GM10248 (cell line): ENCODE measurements at regions not wholly inside any gene's neighbourhood (a gene's known extent, or its start where the extent isn't known, plus 50 kb on each side); places are given as distances from the start of the nearest gene placed in this dataset.

ENCODE experiments used
- CTCF ChIA-PET: fragments of 300-600 bp; sonication (Branson Sonifier 250); formaldehyde crosslinking; extraction: SDS; loops from one replicate; lab custom pipeline; 2021; ENCODE audit warnings: antibody characterized with exemption; lab: Yijun Ruan, JAX
- POLR2A ChIA-PET: fragments of 350-650 bp; sonication (Branson Sonifier 250); formaldehyde crosslinking; extraction: SDS; loops from one replicate; lab custom pipeline; 2020; ENCODE audit warnings: antibody characterized with exemption; lab: Yijun Ruan, JAX
- DNase-seq: peaks from one replicate; pipeline ENCODE4 v3.0.0; 2012; ENCODE audit errors: extremely low spot score
- TF ChIP-seq, protein P1 (sequence below): IDR thresholded peaks from 2 replicates; pipeline ENCODE4 v1.5.1; 2012; ENCODE audit warnings: mild to moderate bottlenecking, low read depth; ENCODE audit errors: extremely low read depth, missing control alignments, control extremely low read depth

DNA sequence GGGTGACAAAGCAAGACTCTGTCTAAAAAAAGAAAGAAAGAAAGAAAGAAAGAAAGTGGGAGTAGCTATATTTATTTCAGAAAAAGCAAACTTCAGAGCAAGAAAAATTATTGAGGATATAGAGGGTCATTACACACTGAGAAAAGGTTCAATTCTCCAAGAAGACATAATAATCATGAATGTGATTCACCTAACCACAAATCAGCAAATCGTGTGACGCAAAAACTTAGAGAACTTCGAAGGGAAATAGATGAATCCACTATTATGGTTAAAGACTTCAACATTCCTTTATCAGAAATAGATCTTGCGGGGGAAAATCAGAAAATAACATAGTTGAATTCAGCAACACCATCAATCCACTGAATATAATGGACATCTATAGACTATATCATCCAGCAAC, 219.3 kb upstream of the LDB2 start:
- TF ChIP-seq, protein P1, sequence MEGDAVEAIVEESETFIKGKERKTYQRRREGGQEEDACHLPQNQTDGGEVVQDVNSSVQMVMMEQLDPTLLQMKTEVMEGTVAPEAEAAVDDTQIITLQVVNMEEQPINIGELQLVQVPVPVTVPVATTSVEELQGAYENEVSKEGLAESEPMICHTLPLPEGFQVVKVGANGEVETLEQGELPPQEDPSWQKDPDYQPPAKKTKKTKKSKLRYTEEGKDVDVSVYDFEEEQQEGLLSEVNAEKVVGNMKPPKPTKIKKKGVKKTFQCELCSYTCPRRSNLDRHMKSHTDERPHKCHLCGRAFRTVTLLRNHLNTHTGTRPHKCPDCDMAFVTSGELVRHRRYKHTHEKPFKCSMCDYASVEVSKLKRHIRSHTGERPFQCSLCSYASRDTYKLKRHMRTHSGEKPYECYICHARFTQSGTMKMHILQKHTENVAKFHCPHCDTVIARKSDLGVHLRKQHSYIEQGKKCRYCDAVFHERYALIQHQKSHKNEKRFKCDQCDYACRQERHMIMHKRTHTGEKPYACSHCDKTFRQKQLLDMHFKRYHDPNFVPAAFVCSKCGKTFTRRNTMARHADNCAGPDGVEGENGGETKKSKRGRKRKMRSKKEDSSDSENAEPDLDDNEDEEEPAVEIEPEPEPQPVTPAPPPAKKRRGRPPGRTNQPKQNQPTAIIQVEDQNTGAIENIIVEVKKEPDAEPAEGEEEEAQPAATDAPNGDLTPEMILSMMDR, result no peak
- POLR2A ChIA-PET, result no interaction called here

DNA sequence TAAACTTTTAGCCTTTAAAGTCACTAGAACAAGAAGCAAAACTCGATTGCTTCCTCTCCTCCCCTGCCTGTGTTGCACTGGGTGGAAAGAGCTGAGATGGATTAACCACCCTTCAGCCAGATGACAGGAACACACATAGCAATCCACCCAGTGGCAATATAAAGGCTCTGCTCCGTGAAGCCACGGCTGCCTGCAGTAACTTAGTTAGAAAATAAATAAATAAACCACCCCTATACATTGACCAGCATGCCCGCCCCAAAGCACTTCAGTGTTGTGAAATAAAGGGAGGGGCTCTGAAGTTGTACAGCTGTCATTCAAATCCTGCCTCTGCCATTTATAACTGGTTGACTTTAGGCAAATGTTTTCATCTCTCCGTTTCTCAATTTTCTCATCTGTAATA, 217.1 kb upstream of the LDB2 start:
- ChIA-PET POLR2A (no interaction called here), CTCF (interaction anchor here (0.7 to 2.6 kb wide), 3 partner anchors 9 to 1227 kb away, joined by 3 to 7 read pairs (median 3); no protein-coding TSS in a partner anchor)
- TF ChIP-seq, protein P1, result no peak
- DNase-seq, result no peak

More for the DNA sequence above, 219.3 kb upstream of the LDB2 start:
- CTCF ChIA-PET, result interaction anchor here (2.6 kb wide), 1 partner anchor 11 kb away, joined by 7 read pairs; no protein-coding TSS in a partner anchor
- DNase-seq, result no peak

DNA sequence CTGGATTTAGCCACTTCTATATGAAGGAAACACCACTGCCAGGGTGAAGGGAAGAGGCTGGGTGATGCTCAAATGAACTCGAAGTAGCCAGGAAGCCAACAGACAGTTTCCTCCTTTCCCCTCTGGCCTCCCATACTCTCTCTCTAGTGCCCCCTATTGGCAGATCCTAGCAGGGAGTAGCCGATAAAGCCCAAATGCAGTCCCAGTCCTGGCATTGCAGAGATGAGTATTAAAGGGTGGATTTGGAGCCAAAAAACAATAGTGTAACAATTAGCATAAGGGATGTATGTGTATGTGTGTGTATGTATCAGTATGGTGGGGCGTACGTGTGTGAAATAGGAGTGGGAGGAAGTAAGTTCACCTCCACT, 213.8 kb upstream of the LDB2 start:
- CTCF ChIA-PET, result interaction anchor here (0.9 to 1.5 kb wide), 3 partner anchors 19 to 29 kb away, joined by 3 to 6 read pairs (median 6); no protein-coding TSS in a partner anchor
- peak; percentile 14 for DNase-seq
- POLR2A ChIA-PET, result no interaction called here

DNA sequence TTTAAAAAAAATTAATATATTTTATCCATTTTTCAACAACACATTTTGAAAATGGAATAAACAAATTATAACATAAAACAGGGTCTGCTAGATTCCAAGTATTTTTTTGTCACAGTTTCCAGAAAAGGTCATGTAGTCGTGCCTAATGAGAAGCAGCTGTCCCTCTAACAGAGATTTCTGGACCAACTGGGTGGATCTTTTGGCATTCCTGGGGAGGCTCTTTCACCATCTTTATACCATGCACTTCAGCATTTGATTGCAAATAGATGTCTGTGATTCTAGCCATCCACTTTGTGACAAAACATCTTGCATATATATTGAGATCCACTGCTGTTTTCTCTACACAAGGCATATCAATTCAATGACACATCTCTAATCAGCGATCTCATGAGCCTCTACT, 210.7 kb upstream of the LDB2 start:
- DNase-seq, result no peak
- POLR2A ChIA-PET, result no interaction called here
- CTCF ChIA-PET, result interaction anchor here (1.6 kb wide), 1 partner anchor 150 kb away, joined by 3 read pairs; no protein-coding TSS in a partner anchor
- TF ChIP-seq, protein P1, result no peak

More for the DNA sequence above, 213.8 kb upstream of the LDB2 start:
- TF ChIP-seq, protein P1, result peak; percentile 17

DNA sequence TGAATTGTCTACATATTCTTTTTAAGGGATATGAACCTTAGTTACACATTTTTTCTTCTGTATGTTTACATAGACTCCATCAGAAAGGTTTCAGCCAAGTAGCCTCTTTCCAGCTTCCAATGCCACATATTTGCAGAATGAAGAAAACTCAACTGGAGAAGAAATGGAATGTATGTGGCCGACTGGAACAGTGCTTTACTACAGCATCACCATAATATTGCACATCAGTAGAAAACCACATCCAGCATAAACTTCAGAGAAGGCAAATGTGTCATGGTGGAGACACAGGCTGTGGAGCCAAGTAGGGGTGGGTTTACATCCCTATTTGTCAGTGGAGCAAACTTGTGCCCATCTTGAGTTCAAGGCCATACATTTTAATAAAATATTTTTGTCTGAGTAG, 204.8 kb upstream of the LDB2 start:
- POLR2A ChIA-PET, result no interaction called here
- CTCF ChIA-PET, result no interaction called here
- TF ChIP-seq, protein P1, result no peak
- DNase-seq, result no peak

DNA sequence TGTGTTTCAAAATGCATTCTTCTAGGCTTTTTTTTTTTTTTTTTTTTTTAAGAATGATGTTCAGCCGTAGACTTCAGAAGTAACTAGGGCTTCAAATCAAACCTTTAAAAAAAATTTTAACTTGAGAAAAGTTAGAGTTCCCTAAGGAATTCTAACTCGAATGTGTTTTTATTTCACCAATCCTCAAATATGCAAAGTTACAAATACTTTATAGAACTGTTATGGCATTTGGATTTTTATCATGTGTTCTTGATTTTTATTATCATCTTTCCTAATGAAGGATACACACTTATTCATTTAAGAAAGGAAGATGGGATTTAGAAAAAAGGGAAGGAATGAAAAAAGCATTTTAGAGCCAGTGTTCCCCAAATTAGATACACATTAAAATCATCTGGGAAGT, 200.6 kb upstream of the LDB2 start:
- TF ChIP-seq, protein P1, result no peak

More for the DNA sequence above, 200.6 kb upstream of the LDB2 start:
- ChIA-PET POLR2A (no interaction called here), CTCF (no interaction called here)
- DNase-seq, result no peak
